ENCODE measurements at regions not wholly inside any gene's neighbourhood (a gene's known extent, or its start where the extent isn't known, plus 50 kb on each side); places are given as distances from the start of the nearest gene placed in this dataset.

GRCh38 chr13:106941779-106942178 is 373.8 kb upstream of the ARGLU1 start:
- no peak for DNase-seq (ENCODE audit: low read depth)
- TF ChIP-seq CTCF (conservative IDR thresholded peaks at IDR 0.05; ENCODE audit: control insufficient read depth, insufficient read depth, low read depth, low read length), result no peak
- H3K4me3 ChIP-seq (ENCODE audit: control insufficient read depth, low read depth, low read length), result no peak overlapping the region

- TF ChIP-seq CTCF (conservative IDR thresholded peaks at IDR 0.05; ENCODE audit: control insufficient read depth, insufficient read depth, low read depth, low read length), result no peak
- no peak for DNase-seq (ENCODE audit: low read depth)
- no peak overlapping the region for H3K4me3 ChIP-seq (ENCODE audit: control insufficient read depth, low read depth, low read length)
Observed at GRCh38 chr13:106927421-106927820, 359.5 kb upstream of the ARGLU1 start.

- DNase-seq (ENCODE audit: low read depth), result no peak
- TF ChIP-seq CTCF (conservative IDR thresholded peaks at IDR 0.05; ENCODE audit: control insufficient read depth, insufficient read depth, low read depth, low read length), result no peak
- H3K4me3 ChIP-seq (ENCODE audit: control insufficient read depth, low read depth, low read length), result no peak overlapping the region
Observed at GRCh38 chr13:106922384-106922783, 354.4 kb upstream of the ARGLU1 start.

- no peak for TF ChIP-seq CTCF (conservative IDR thresholded peaks at IDR 0.05; ENCODE audit: control insufficient read depth, insufficient read depth, low read depth, low read length)
- no peak overlapping the region for H3K4me3 ChIP-seq (ENCODE audit: control insufficient read depth, low read depth, low read length)
- no peak for DNase-seq (ENCODE audit: low read depth)
Observed at GRCh38 chr13:106919638-106920037, 351.7 kb upstream of the ARGLU1 start.

- no peak overlapping the region for H3K4me3 ChIP-seq (ENCODE audit: control insufficient read depth, low read depth, low read length)
- no peak for TF ChIP-seq CTCF (conservative IDR thresholded peaks at IDR 0.05; ENCODE audit: control insufficient read depth, insufficient read depth, low read depth, low read length)
- no peak for DNase-seq (ENCODE audit: low read depth)
Observed at GRCh38 chr13:106919133-106919532, 351.2 kb upstream of the ARGLU1 start.

- no peak for DNase-seq (ENCODE audit: low read depth)
- TF ChIP-seq CTCF (conservative IDR thresholded peaks at IDR 0.05; ENCODE audit: control insufficient read depth, insufficient read depth, low read depth, low read length), result no peak
- H3K4me3 ChIP-seq (ENCODE audit: control insufficient read depth, low read depth, low read length), result no peak overlapping the region
Observed at GRCh38 chr13:106918557-106918860, 350.6 kb upstream of the ARGLU1 start.

Measured in fibroblast of mammary gland (primary cell).